OCI-LY7 (cell line): ENCODE measurements at regions not wholly inside any gene's neighbourhood (a gene's known extent, or its start where the extent isn't known, plus 50 kb on each side); places are given as distances from the start of the nearest gene placed in this dataset.

Experiments used
- BruUV-seq: library from RNA; stranded (reverse); fragments of 400-500 nt; replicated peaks from 2 replicates; lab custom pipeline; 2021; lab: Mats Ljungman, UMichigan
- CTCF ChIA-PET: fragments of 300-600 bp; sonication (Branson Sonifier 250); formaldehyde crosslinking; loops from one replicate; lab custom pipeline; 2022; ENCODE audit warnings: antibody characterized with exemption; ENCODE audit not compliant: unreplicated experiment; lab: Charles Lee
- POLR2A ChIA-PET: fragments of 300-600 bp; sonication (Branson Sonifier 250); formaldehyde crosslinking; loops from one replicate; lab custom pipeline; 2022; ENCODE audit warnings: antibody characterized with exemption; lab: Charles Lee
- DNase-seq: peaks from one replicate; pipeline ENCODE4 v3.0.0-alpha.2; 2015; ENCODE audit warnings: low spot score
- H2AFZ ChIP-seq: fragments of 200-600 bp; sonication (generic), shearing (Covaris generic); 2 replicates; pipeline ENCODE4 v1.6.1; 2014; ENCODE audit warnings: mild to moderate bottlenecking, antibody characterized with exemption, low read length, moderate library complexity
- H3K27ac ChIP-seq: fragments of 200-600 bp; sonication (generic); 2 replicates; pipeline ENCODE4 v1.5.1; 2014; ENCODE audit warnings: mixed run types, low read depth, mild to moderate bottlenecking, moderate library complexity, low read length, inconsistent platforms; ENCODE audit not compliant: poor library complexity, severe bottlenecking
- H3K36me3 ChIP-seq: fragments of 200-600 bp; sonication (generic); 2 replicates; pipeline ENCODE4 v1.6.1; 2014; ENCODE audit warnings: mild to moderate bottlenecking, antibody characterized with exemption, low read length, moderate library complexity, mixed read lengths; ENCODE audit not compliant: insufficient read depth
- H3K4me1 ChIP-seq: fragments of 200-600 bp; sonication (generic); 2 replicates; pipeline ENCODE4 v1.5.1; 2014; ENCODE audit warnings: mild to moderate bottlenecking, low read length; ENCODE audit not compliant: insufficient read depth, poor library complexity, severe bottlenecking
- H3K4me2 ChIP-seq: fragments of 200-600 bp; sonication (generic); 2 replicates; pipeline ENCODE4 v1.6.1; 2014; ENCODE audit warnings: mild to moderate bottlenecking, low read length
- H3K4me3 ChIP-seq: fragments of 200-600 bp; sonication (generic); 2 replicates; pipeline ENCODE4 v1.5.1; 2014; ENCODE audit warnings: mild to moderate bottlenecking, low read depth, low read length; ENCODE audit not compliant: poor library complexity, severe bottlenecking
- H3K79me2 ChIP-seq: fragments of 200-600 bp; sonication (generic); 2 replicates; pipeline ENCODE4 v1.6.1; 2016; ENCODE audit warnings: low read depth, mild to moderate bottlenecking, low read length, moderate library complexity, mixed read lengths; ENCODE audit not compliant: insufficient read depth
- H3K9me2 ChIP-seq: fragments of 200-600 bp; sonication (generic); 2 replicates; pipeline ENCODE4 v1.6.1; 2016; ENCODE audit warnings: mild to moderate bottlenecking, low read length, mixed read lengths; ENCODE audit not compliant: insufficient read depth
- H3K9me3 ChIP-seq: fragments of 200-600 bp; sonication (generic); 2 replicates; pipeline ENCODE4 v1.6.1; 2014; ENCODE audit warnings: mild to moderate bottlenecking, mixed run types, low read length, mixed read lengths
- H4K20me1 ChIP-seq: fragments of 200-600 bp; sonication (generic); 2 replicates; pipeline ENCODE4 v1.6.1; 2014; ENCODE audit warnings: mild to moderate bottlenecking, antibody characterized with exemption, low read length, moderate library complexity, mixed read lengths; ENCODE audit not compliant: insufficient read depth
- EZH2phosphoT487 ChIP-seq: fragments of 200-600 bp; sonication (generic); IDR thresholded peaks from 2 replicates; pipeline ENCODE4 v1.6.1; 2018; ENCODE audit warnings: low read depth, borderline replicate concordance, mild to moderate bottlenecking, mixed run types, antibody characterized with exemption, low read length, moderate library complexity, mixed read lengths
- intact Hi-C: fragments of 100-400 bp; cut with micrococcal nuclease; formaldehyde crosslinking; loops from one replicate; pipeline ENCODE4 v1.10.0; 2022; ENCODE audit not compliant: unreplicated experiment
- TF ChIP-seq, protein P1 (sequence below): fragments of 200-600 bp; sonication (generic); conservative IDR thresholded peaks from 2 replicates; pipeline ENCODE4 v1.5.1; 2014; ENCODE audit warnings: mild to moderate bottlenecking, antibody characterized with exemption, low read length, moderate library complexity, mixed read lengths

DNA sequence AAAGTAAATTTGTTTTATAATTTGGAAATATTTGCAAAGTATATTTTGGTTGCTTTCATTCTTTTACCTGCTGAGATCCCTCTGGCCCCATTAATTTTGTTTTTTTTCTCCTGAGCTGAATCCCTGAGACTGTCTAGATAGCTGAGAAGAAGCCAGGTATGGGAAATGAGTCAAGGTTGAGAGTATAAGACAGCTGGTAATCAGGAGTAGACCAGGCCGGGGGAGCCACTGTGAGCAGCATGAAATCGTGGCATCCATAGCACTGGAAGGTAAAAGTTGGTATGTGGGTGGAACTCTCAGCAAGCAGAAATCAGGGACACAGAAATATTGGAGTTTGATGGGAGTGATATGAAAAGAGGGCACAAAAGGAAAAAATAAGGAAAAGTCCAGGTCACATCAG, 164.5 kb downstream of the FHIP1A start:
- H3K4me1 ChIP-seq = peaks cover 3% of the 10 kb centered on the region
- intact Hi-C loops = no loop called here
- CTCF ChIA-PET = no interaction called here
- no peak overlapping the region for H2AFZ ChIP-seq
- H3K9me3 ChIP-seq = no peaks in the 10 kb centered on the region
- H3K27ac ChIP-seq = no peak overlapping the region
- no peaks in the 10 kb centered on the region for H4K20me1 ChIP-seq
- no peaks in the 10 kb centered on the region for H3K36me3 ChIP-seq
- BruUV-seq = no TSS peak
- TF ChIP-seq EZH2phosphoT487 = no peak
- TF ChIP-seq, protein P1, sequence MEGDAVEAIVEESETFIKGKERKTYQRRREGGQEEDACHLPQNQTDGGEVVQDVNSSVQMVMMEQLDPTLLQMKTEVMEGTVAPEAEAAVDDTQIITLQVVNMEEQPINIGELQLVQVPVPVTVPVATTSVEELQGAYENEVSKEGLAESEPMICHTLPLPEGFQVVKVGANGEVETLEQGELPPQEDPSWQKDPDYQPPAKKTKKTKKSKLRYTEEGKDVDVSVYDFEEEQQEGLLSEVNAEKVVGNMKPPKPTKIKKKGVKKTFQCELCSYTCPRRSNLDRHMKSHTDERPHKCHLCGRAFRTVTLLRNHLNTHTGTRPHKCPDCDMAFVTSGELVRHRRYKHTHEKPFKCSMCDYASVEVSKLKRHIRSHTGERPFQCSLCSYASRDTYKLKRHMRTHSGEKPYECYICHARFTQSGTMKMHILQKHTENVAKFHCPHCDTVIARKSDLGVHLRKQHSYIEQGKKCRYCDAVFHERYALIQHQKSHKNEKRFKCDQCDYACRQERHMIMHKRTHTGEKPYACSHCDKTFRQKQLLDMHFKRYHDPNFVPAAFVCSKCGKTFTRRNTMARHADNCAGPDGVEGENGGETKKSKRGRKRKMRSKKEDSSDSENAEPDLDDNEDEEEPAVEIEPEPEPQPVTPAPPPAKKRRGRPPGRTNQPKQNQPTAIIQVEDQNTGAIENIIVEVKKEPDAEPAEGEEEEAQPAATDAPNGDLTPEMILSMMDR = no peak
- no peak for DNase-seq
- no peak overlapping the region for H3K4me2 ChIP-seq
- 0 out of 2 replicates have a peak, but pooled peaks cover 5% of the 10 kb centered on the region for H3K9me2 ChIP-seq
- no peak overlapping the region for H3K4me3 ChIP-seq
- POLR2A ChIA-PET = interaction anchor here (1.7 kb wide), 2 partner anchors 10 to 12 kb away, joined by 4 to 10 read pairs; no protein-coding TSS in a partner anchor
- H3K79me2 ChIP-seq = no peaks in the 10 kb centered on the region

DNA sequence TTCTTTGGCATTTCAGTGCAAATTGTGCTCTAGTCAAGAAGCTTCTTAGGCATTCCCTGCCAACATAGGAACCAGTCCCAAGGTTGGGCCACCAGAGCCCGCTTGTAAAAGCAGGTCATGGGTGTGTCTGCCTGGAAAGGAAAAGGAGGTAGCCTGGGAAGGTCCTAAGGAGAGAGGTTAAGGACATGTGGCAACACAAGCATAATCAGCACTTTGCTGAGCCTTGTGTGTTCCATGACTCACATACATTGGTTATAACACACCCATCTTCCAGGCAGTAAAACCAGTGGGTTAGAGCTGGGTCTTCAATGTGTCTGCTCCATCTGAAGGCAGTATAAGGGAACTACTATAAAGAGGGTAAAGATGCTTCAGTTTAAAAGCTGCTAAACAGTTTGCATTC, 165.0 kb downstream of the FHIP1A start:
- POLR2A ChIA-PET = no interaction called here
- no peak for TF ChIP-seq EZH2phosphoT487
- TF ChIP-seq, protein P1 = no peak
- H3K4me1 ChIP-seq = no peaks in the 10 kb centered on the region

DNA sequence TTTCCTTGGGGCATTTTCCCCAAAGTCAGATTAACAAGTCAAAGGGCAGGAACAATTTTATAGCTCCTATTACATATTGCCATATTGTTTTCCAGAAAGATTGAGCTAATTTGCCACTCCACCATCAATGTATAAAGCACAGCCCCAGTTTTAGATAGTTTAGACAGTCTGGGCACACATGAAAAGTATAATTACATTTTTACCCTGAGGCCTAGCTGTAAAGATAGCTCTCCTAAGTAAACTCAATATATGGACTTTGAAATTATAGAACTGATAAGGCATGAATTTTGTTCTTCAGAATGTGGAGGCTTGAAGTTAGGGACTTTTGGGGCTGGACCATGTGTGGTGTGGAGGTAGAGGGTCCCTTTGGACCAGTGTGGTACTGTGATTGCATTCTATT, 166.0 kb downstream of the FHIP1A start:
- intact Hi-C loops = no loop called here
- H3K4me2 ChIP-seq = no peak overlapping the region
- no peak overlapping the region for H3K4me3 ChIP-seq
- H2AFZ ChIP-seq = no peak overlapping the region
- 0 out of 2 replicates have a peak, but pooled peaks cover 5% of the 10 kb centered on the region for H3K9me2 ChIP-seq
- DNase-seq = no peak
- H3K27ac ChIP-seq = no peak overlapping the region
- ChIA-PET CTCF (no interaction called here), POLR2A (interaction anchor here (0.6 kb wide), 1 partner anchor 571 kb away, joined by 4 read pairs; no protein-coding TSS in a partner anchor)
- no peaks in the 10 kb centered on the region for H3K4me1 ChIP-seq
- no peaks in the 10 kb centered on the region for H3K9me3 ChIP-seq
- H3K79me2 ChIP-seq = no peaks in the 10 kb centered on the region
- no peaks in the 10 kb centered on the region for H3K36me3 ChIP-seq
- no peaks in the 10 kb centered on the region for H4K20me1 ChIP-seq
- no peak for TF ChIP-seq EZH2phosphoT487
- TF ChIP-seq, protein P1 = no peak
- BruUV-seq = no TSS peak

More for the DNA sequence above, 165.0 kb downstream of the FHIP1A start:
- no peaks in the 10 kb centered on the region for H3K79me2 ChIP-seq
- H3K27ac ChIP-seq = no peak overlapping the region
- no TSS peak for BruUV-seq
- no peak overlapping the region for H2AFZ ChIP-seq
- DNase-seq = no peak
- no peak overlapping the region for H3K4me3 ChIP-seq
- H3K36me3 ChIP-seq = no peaks in the 10 kb centered on the region
- intact Hi-C loops = no loop called here
- no peaks in the 10 kb centered on the region for H3K9me3 ChIP-seq
- H3K9me2 ChIP-seq = 0 out of 2 replicates have a peak, but pooled peaks cover 5% of the 10 kb centered on the region
- CTCF ChIA-PET = no interaction called here
- H3K4me2 ChIP-seq = no peak overlapping the region
- H4K20me1 ChIP-seq = no peaks in the 10 kb centered on the region
